ENCODE measurements at regions not wholly inside any gene's neighbourhood (a gene's known extent, or its start where the extent isn't known, plus 50 kb on each side); places are given as distances from the start of the nearest gene placed in this dataset.

GRCh38 chr10:91144961-91145360 is 75.5 kb upstream of the PCGF5 start:
- Histone ChIP-seq H3K36me3 (replicated peaks; ENCODE audit: insufficient read depth, low read length) (no peaks in the 10 kb centered on the region), H3K4me3 (ENCODE audit: low read length) (no peak overlapping the region), H3K27ac (ENCODE audit: low read length) (no peak overlapping the region), H3F3A (ENCODE audit: insufficient read depth, low read length) (no peaks in the 10 kb centered on the region), H2AFZ (ENCODE audit: low read length) (no peak overlapping the region), H3K9me2 (replicated peaks; ENCODE audit: insufficient read depth, low read length) (no peaks in the 10 kb centered on the region), H3K79me2 (ENCODE audit: low read length) (no peaks in the 10 kb centered on the region), H3K27me3 (replicated peaks; ENCODE audit: insufficient read depth, low read length) (no peaks in the 10 kb centered on the region), H3K9me3 (replicated peaks; ENCODE audit: insufficient read depth, low read length) (no peaks in the 10 kb centered on the region), H3K4me1 (ENCODE audit: low read length) (no peaks in the 10 kb centered on the region), H3K9ac (ENCODE audit: low read length) (no peak overlapping the region), H4K20me1 (ENCODE audit: insufficient read depth, low read length) (no peaks in the 10 kb centered on the region), H3K4me2 (ENCODE audit: low read depth, low read length) (no peak overlapping the region)
- TF ChIP-seq, protein P1, sequence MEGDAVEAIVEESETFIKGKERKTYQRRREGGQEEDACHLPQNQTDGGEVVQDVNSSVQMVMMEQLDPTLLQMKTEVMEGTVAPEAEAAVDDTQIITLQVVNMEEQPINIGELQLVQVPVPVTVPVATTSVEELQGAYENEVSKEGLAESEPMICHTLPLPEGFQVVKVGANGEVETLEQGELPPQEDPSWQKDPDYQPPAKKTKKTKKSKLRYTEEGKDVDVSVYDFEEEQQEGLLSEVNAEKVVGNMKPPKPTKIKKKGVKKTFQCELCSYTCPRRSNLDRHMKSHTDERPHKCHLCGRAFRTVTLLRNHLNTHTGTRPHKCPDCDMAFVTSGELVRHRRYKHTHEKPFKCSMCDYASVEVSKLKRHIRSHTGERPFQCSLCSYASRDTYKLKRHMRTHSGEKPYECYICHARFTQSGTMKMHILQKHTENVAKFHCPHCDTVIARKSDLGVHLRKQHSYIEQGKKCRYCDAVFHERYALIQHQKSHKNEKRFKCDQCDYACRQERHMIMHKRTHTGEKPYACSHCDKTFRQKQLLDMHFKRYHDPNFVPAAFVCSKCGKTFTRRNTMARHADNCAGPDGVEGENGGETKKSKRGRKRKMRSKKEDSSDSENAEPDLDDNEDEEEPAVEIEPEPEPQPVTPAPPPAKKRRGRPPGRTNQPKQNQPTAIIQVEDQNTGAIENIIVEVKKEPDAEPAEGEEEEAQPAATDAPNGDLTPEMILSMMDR (IDR thresholded peaks at IDR 0.05; ENCODE audit: low read length), result no peak
- no peak for DNase-seq

GRCh38 chr10:91146146-91146545 is 74.3 kb upstream of the PCGF5 start:
- H3K9me3 ChIP-seq (replicated peaks; ENCODE audit: insufficient read depth, low read length), result no peaks in the 10 kb centered on the region
- H3K4me3 ChIP-seq (ENCODE audit: low read length), result no peak overlapping the region
- H3F3A ChIP-seq (ENCODE audit: insufficient read depth, low read length), result no peaks in the 10 kb centered on the region
- DNase-seq, result no peak
- no peak for TF ChIP-seq EZH2phosphoT487 (IDR thresholded peaks at IDR 0.05; ENCODE audit: low read length)
- no peaks in the 10 kb centered on the region for H4K20me1 ChIP-seq (ENCODE audit: insufficient read depth, low read length)
- no peaks in the 10 kb centered on the region for H3K4me1 ChIP-seq (ENCODE audit: low read length)
- no peak overlapping the region for H3K27ac ChIP-seq (ENCODE audit: low read length)
- H2AFZ ChIP-seq (ENCODE audit: low read length), result no peak overlapping the region
- no peaks in the 10 kb centered on the region for H3K36me3 ChIP-seq (replicated peaks; ENCODE audit: insufficient read depth, low read length)
- H3K9ac ChIP-seq (ENCODE audit: low read length), result no peak overlapping the region
- H3K27me3 ChIP-seq (replicated peaks; ENCODE audit: insufficient read depth, low read length), result no peaks in the 10 kb centered on the region
- no peak overlapping the region for H3K4me2 ChIP-seq (ENCODE audit: low read depth, low read length)
- H3K79me2 ChIP-seq (ENCODE audit: low read length), result no peaks in the 10 kb centered on the region
- no peaks in the 10 kb centered on the region for H3K9me2 ChIP-seq (replicated peaks; ENCODE audit: insufficient read depth, low read length)

DNA sequence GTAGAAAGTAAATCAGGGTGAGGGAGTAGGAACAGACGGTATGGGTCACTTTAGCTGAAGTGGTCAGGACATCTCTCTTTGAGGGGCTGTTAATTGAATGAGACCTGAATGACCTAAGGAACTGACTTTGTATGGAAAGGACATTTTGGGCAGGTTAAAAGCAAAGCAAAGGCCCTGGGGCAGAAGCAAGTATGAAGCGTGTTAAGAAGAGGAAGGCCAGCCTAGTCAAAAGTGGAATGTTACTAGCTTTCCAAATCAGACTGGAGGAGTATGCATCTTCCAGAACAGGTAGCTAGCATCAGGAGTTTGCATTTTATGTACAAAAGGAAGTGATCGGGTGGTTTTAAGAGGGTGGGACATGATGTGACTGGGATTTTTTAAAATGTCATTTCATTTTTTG is 70.9 kb upstream of the PCGF5 start:
- Histone ChIP-seq H3K9me2 (replicated peaks; ENCODE audit: insufficient read depth, low read length) (no peaks in the 10 kb centered on the region), H3K4me2 (ENCODE audit: low read depth, low read length) (no peak overlapping the region), H2AFZ (ENCODE audit: low read length) (no peak overlapping the region), H3K9me3 (replicated peaks; ENCODE audit: insufficient read depth, low read length) (no peaks in the 10 kb centered on the region), H3K36me3 (replicated peaks; ENCODE audit: insufficient read depth, low read length) (no peaks in the 10 kb centered on the region), H4K20me1 (ENCODE audit: insufficient read depth, low read length) (no peaks in the 10 kb centered on the region), H3K79me2 (ENCODE audit: low read length) (no peaks in the 10 kb centered on the region), H3K9ac (ENCODE audit: low read length) (no peak overlapping the region), H3K27me3 (replicated peaks; ENCODE audit: insufficient read depth, low read length) (no peaks in the 10 kb centered on the region), H3K27ac (ENCODE audit: low read length) (no peak overlapping the region), H3K4me3 (ENCODE audit: low read length) (no peak overlapping the region), H3K4me1 (ENCODE audit: low read length) (no peaks in the 10 kb centered on the region), H3F3A (ENCODE audit: insufficient read depth, low read length) (no peaks in the 10 kb centered on the region)
- TF ChIP-seq EZH2 (optimal IDR thresholded peaks at IDR 0.05; ENCODE audit: low read depth, low read length) (no peak), EZH2phosphoT487 (IDR thresholded peaks at IDR 0.05; ENCODE audit: low read length) (no peak)
- TF ChIP-seq, protein P1 (IDR thresholded peaks at IDR 0.05; ENCODE audit: low read length), result no peak
- no peak for DNase-seq

GRCh38 chr10:91150631-91151030 is 69.8 kb upstream of the PCGF5 start:
- no peaks in the 10 kb centered on the region for H3K9me3 ChIP-seq (replicated peaks; ENCODE audit: insufficient read depth, low read length)
- H2AFZ ChIP-seq (ENCODE audit: low read length), result no peak overlapping the region
- H3K9ac ChIP-seq (ENCODE audit: low read length), result no peak overlapping the region
- TF ChIP-seq, protein P1 (IDR thresholded peaks at IDR 0.05; ENCODE audit: low read length), result no peak
- TF ChIP-seq EZH2 (optimal IDR thresholded peaks at IDR 0.05; ENCODE audit: low read depth, low read length) (no peak), EZH2phosphoT487 (IDR thresholded peaks at IDR 0.05; ENCODE audit: low read length) (no peak)
- H3K27me3 ChIP-seq (replicated peaks; ENCODE audit: insufficient read depth, low read length), result no peaks in the 10 kb centered on the region
- no peak overlapping the region for H3K27ac ChIP-seq (ENCODE audit: low read length)
- no peaks in the 10 kb centered on the region for H3K4me1 ChIP-seq (ENCODE audit: low read length)
- H4K20me1 ChIP-seq (ENCODE audit: insufficient read depth, low read length), result no peaks in the 10 kb centered on the region
- no peaks in the 10 kb centered on the region for H3K79me2 ChIP-seq (ENCODE audit: low read length)
- H3K9me2 ChIP-seq (replicated peaks; ENCODE audit: insufficient read depth, low read length), result no peaks in the 10 kb centered on the region
- DNase-seq, result no peak
- no peaks in the 10 kb centered on the region for H3F3A ChIP-seq (ENCODE audit: insufficient read depth, low read length)
- H3K36me3 ChIP-seq (replicated peaks; ENCODE audit: insufficient read depth, low read length), result no peaks in the 10 kb centered on the region
- no peak overlapping the region for H3K4me2 ChIP-seq (ENCODE audit: low read depth, low read length)
- H3K4me3 ChIP-seq (ENCODE audit: low read length), result no peak overlapping the region
